SKM-1 treated with dmso at 0.1 percent for 144 hours (cell line): ENCODE measurements at regions not wholly inside any gene's neighbourhood (a gene's known extent, or its start where the extent isn't known, plus 50 kb on each side); places are given as distances from the start of the nearest gene placed in this dataset.
"Not testable (repeated sequence)": the region's sequence is repeated elsewhere in the genome, so short reads cannot be mapped to it uniquely, and the experiment has no call there.

Experiments
- DNase-seq: peaks from one replicate; lab custom pipeline; 2025; ENCODE audit not compliant: unreplicated experiment; lab: John Stamatoyannopoulos, UW

GRCh38 chr18:51447351-51448342, 250.2 kb upstream of the MEX3C start:
- DNase-seq, result no peak

- DNase-seq, result no peak
Measured at GRCh38 chr18:51448949-51449348, 251.5 kb upstream of the MEX3C start.

- no peak for DNase-seq
Measured at GRCh38 chr18:51453594-51453993, 256.1 kb upstream of the MEX3C start.

- no peak for DNase-seq
Measured at GRCh38 chr18:51458861-51459260, 261.4 kb upstream of the MEX3C start.

- no peak for DNase-seq
Measured at GRCh38 chr18:51461956-51462355, 264.5 kb upstream of the MEX3C start.

- no peak for DNase-seq
Measured at GRCh38 chr18:51463483-51464136, 266.1 kb upstream of the MEX3C start.

GRCh38 chr18:51478908-51479307, 281.4 kb upstream of the MEX3C start:
- no peak for DNase-seq

GRCh38 chr18:51479736-51480135, 282.3 kb upstream of the MEX3C start:
- DNase-seq, result no peak

GRCh38 chr18:51480407-51481261, 283.2 kb upstream of the MEX3C start:
- DNase-seq, result no peak

GRCh38 chr18:51486735-51487366, 289.4 kb upstream of the MEX3C start:
- DNase-seq, result no peak

GRCh38 chr18:51490417-51490816, 292.9 kb upstream of the MEX3C start:
- no peak for DNase-seq

GRCh38 chr18:51490860-51491259, 293.4 kb upstream of the MEX3C start:
- no peak for DNase-seq

GRCh38 chr18:51491678-51492372, 294.3 kb upstream of the MEX3C start:
- DNase-seq, result no peak

- no peak for DNase-seq
Measured at GRCh38 chr18:51498085-51498855, 300.8 kb upstream of the MEX3C start.

- no peak for DNase-seq
Measured at GRCh38 chr18:51503351-51503750, 305.9 kb upstream of the MEX3C start.

- no peak for DNase-seq
Measured at GRCh38 chr18:51506811-51507210, 309.3 kb upstream of the MEX3C start.

- not testable (repeated sequence) for DNase-seq
Measured at GRCh38 chr18:51508410-51508809, 310.9 kb upstream of the MEX3C start.

GRCh38 chr18:51510020-51510419, 312.5 kb upstream of the MEX3C start:
- no peak for DNase-seq

GRCh38 chr18:51513517-51513916, 316.0 kb upstream of the MEX3C start:
- no peak for DNase-seq
